GM18861 (cell line): ENCODE measurements at regions not wholly inside any gene's neighbourhood (a gene's known extent, or its start where the extent isn't known, plus 50 kb on each side); places are given as distances from the start of the nearest gene placed in this dataset.
"Not testable (repeated sequence)": the region's sequence is repeated elsewhere in the genome, so short reads cannot be mapped to it uniquely, and the experiment has no call there.

ENCODE experiments used
- ATAC-seq: cut with Tn5 transposase; IDR thresholded peaks from one replicate; pipeline ENCODE4 v1.9.1; 2021; ENCODE audit not compliant: unreplicated experiment

DNA sequence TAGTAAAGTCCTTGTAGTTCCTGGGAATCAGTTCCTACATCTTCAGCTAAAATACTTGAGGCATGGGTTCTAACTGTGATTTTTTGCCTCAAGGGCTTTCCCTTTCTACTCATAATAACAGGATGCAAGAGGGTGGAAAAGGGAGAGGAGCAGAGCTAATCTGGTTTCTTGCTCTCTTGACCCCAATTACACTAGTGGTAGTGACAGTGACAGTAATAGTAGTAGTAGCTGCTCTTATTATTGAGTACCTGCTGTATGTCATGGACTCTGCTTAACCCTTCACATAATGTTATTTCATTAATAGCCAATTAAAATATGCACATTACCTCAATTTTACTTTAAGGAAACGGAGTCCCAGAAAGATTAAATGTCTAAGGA is 214.8 kb upstream of the HNRNPA3 start:
- no peak for ATAC-seq

DNA sequence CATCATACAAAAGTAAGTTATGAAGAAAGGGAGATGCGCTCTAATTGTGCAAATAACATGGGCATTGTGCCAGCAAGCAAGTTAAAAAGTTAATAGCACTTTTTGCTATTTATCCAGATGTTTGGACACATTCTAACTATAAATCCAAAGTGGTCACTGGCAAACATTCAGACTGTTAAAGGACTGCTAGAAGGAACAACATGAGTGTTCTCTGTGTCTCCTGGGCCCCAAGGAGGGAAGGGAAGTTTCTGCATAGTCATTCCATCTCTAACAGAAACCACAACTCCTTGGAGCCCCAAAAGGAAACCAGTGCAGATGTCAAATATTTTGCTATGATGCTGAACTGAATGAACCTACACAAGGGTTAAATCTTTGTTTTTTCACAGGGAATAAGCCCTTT is 213.3 kb upstream of the HNRNPA3 start:
- peak; percentile 46 for ATAC-seq

DNA sequence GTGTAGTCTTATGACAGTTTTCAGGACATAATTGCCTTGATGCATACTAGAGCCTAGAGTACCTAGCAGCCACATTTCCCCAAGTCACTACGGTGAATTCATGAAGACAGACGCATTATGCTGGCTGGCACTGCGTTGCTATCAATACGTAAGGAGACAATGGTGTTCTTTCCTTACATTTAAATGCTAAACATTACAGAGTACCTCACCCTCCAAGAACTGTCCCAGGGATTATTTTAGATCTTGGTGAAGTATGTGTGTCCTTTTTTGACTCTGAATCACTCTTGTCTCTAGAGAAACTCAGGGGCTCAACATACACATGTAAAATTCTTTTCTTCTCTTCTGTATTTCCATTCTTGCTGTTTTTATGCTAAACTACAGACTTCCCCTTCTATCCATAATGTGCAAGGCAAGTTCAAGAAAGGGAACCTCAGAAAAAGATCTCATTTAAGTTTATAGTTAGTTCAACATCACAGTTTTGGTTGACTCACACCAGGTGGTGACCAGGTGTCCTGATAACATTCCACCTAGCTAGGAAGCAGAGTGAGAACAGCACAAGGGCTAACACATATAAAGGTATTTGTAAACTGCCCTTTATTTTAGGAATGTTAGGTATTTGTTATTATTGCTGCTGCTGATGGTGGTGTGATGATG is 212.4 kb upstream of the HNRNPA3 start:
- no peak for ATAC-seq

DNA sequence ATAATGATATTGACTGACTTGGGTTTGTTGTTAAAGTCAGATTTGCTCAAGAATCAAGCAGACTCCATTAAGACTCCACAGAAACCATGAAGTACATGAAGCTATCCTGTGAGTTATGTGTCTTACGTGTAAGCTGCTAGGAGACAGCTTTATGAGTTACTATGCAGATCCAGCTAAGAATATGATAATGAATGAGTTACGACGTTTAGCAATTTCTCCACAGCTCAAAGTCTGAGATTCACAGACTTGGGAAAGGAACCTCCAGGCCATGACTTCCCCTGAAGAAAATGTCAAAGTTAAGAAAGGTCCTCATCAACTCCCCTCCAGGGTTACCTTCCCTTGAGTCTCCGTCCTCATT is 211.9 kb upstream of the HNRNPA3 start:
- no peak for ATAC-seq

DNA sequence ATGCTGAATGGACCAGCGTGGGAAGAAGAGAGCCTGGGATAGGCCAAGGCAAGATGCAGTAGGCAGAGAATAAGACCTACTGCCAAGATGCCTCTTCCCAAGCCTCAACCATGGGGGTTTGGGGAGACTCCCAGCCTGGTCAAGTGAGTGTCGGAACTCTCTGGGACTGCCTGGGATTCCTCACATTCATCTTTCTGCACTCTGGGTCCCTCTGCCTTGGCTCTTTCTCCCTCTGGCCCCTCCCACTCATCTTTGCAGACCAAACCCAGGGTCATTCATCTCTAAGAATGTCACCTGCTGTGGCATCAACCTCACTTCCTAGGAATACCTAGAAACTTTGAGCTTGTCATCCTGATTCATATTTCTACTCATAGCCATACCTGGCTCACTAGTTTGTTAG is 211.3 kb upstream of the HNRNPA3 start:
- ATAC-seq, result no peak

DNA sequence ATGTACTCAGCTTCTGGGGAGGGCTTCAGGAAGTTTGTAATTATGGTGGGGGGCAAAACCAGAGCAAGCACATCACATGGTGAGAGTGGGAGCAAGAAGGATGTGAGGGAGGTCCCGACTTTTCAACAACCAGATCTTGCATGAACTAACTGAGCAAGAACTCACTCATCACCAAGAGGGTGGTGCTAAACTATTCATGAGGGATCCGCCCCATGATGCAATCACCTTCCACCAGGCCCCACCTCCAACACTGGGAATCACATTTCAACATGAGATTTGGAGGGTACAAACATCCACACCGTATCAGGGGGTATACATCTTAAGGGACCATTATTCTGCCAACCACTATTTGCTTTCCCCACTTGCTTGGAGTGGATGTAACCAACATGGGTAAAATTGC is 209.6 kb upstream of the HNRNPA3 start:
- no peak for ATAC-seq

DNA sequence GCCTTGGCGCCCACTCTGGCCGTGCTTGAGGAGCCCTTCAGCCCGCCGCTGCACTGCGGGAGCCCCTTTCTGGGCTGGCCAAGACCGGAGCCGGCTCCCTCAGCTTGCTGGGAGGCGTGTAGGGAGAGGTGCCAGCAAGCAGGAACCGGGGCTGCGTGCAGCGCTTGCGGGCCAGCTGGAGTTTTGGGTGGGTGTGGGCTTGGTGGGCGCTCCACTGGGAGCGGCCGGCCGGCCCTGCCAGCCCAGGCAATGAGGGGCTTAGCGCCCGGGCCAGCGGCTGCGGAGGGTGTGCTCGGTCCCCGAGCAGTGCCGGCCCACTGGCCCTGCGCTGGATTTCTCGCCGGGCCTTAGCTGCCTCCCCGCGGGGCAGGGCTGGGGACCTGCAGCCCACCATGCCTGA is 204.9 kb upstream of the HNRNPA3 start:
- ATAC-seq, result not testable (repeated sequence)

DNA sequence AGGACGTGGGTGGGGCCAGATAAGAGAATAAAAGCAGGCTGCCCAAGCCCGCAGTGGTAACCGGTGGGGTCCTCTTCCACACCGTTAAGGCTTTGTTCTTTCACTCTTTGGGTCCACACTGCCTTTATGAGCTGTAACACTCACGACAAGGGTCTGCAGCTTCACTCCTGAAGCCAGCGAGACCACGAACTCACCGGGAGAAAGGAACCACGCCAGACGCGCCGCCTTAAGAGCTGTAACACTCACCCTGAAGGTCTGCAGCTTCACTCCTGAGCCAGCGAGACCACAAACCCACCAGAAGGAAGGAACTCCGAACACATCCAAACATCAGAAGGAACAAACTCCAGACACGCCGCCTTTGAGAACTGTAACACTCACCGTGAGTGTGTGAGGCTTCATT is 203.9 kb upstream of the HNRNPA3 start:
- not testable (repeated sequence) for ATAC-seq

DNA sequence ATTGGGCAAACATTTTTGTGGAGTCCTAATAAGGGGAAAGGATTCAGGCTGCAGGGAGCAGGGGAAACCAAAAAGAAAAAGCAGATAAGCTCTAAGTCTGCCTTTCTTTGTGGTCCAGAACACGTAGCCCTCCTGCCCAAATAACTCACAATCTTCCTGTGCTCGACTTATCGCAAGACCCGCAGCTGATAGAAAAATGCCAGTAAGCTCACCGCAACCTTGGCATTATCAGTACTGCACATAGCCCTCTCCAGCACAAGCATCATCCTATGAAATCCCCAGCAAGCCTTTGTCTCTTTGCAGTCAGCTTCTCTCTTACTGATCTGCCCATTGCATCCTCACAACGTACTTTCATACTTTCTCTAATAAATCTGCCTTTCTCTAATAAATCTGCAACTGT is 202.4 kb upstream of the HNRNPA3 start:
- no peak for ATAC-seq

DNA sequence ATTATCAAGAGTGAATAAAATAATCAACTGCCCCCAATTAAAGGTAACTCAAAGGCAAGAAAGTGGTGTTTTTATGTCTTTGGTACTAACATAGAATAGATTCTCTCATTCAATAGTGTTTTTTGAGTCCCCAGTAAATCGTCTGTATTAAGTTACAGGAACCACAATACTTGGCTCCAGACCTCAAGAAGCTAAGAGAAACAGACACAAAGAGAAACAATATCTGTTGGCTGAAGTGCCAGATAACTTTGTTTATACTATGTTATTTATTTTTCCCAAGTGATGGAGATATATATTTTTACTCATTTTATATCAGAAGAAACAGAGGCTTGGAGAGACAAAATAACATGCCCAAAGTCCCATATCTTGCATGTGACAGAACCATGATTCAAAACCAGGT is 201.7 kb upstream of the HNRNPA3 start:
- ATAC-seq, result no peak

DNA sequence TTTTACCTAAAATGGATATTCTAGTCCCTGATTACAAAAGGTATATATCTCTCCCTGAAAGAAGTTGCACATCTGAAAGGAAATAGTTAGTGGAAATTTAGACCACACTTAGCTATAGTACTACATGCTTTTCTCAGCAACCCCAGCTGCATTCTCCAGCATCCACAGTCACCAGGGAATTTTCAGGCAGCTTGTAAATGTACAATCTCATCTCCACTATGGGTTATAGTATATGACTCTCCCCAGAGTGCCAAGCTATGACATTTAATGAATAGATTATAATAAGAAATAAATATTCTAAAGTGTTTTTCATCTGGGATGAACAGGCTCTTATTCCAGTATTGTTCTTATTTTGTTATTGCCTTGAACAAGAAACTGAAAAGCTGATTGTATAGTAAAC is 197.6 kb upstream of the HNRNPA3 start:
- no peak for ATAC-seq

DNA sequence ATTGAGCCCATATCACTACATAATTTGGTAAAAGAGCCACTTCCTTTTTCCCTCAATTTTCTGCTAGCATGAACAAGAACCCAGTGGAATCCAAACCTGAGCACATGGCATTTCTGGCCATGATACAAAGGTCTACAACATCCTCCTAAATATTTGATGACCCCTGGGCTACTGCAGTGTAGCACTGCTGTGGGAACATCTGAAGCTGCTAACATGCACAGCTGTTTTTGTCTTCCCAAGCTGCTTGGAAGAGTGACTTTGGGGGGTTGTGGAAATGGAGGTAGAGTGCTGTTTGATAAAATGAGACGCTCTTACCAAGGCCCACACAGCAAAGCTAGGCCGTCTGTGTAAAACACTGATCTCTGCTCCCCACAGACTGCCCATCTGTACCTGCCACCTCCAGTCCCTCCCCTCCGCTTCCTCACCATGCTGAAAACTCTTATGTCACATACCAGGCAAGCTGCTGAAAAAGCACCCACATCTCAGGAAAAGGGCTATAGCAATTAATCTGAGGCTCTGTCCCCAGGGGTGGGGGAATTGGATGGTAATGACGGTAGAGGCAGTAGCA is 197.2 kb upstream of the HNRNPA3 start:
- ATAC-seq, result no peak

DNA sequence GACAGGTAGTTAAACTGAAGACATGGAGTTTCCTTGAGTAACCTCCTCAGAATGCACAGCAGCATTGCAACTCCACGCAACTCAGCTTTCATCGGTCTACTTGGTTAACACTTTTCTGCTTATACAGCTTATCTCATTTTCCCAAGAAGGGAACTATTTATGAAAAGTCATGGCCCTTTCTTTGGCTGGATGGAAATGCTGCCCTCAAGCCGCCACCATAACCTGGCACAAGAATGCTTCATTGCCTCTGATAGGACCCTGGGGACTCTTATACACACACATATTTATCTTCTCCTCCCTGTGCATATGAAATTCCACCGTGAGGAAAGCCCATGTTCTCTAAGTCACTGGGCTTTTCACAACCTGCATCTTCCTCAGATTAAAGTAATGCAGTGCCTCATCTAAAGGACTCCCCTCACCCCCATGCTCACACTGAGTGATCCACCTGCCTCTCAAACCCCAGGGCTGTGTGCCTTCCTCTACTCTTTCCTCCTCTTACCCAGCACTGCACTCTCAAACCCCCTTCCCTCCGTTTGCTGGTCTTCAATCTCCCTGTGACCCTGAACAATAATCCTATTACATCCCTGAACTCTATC is 192.0 kb upstream of the HNRNPA3 start:
- no peak for ATAC-seq

DNA sequence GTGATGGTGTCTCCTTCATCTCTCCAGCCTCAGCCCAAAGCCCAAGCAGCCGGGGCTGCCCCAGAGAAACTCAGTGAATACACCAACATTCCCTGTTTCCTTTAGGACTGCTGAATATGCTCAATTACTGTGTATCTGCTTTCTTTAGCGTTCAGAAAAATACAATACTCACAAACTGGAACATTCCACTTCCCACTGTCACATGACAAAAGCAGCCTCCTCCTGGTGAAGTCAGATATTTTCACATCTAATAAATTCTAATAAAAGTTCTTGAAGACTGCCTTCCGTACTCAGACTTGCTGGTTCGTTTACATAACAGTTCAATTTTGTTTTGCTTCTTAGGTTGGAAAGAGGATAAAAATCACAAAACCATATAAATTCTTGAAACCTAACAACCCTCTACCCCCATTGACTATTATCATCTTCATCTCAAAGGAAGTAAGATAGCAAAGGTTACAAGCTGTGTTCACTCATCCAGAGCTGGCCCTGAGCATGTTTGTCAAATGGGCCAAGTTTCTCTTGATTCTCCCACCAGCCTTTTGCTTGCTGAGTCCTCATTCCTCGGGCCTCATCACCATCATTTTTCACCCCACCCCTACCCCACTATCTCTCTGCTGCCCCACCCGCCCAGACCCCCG is 190.8 kb upstream of the HNRNPA3 start:
- ATAC-seq, result no peak

DNA sequence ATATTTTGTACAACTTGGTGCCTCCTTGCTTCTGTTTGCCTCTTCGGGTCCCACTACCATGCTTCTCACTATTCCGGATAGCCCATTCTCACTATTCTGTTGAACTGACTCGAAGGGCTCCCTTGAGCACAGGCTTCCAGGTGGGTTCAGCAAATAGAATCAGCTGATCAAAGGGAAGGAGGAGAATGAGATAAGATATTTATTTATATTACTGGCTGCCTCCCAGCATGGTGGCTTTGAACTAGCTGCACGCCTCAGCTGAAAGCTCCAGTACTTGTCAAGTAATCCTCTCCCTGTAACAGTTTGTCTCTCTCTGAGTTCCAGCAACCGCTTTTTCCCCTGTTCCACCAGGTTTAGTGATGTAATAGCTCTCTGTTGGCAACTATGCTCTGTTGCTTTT is 187.8 kb upstream of the HNRNPA3 start:
- no peak for ATAC-seq

DNA sequence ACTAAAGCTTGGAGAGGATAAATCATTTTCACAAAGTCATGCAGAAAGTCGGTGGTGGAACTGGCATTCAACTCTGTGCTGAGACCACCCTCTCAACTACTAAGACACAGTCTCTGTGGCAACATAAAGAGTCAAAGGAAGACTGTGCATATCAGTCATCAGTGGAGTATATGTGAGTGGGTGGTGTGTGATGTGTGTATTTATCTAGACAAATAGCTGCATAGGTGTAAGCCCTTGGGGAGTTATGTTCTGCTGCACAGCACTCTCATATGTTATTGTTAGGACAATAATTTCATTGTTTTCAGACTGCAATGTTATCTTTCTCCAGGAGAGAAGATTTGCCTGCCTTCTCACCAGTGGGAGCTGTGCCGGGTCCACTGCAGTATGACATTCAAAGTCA is 186.3 kb upstream of the HNRNPA3 start:
- ATAC-seq, result no peak

DNA sequence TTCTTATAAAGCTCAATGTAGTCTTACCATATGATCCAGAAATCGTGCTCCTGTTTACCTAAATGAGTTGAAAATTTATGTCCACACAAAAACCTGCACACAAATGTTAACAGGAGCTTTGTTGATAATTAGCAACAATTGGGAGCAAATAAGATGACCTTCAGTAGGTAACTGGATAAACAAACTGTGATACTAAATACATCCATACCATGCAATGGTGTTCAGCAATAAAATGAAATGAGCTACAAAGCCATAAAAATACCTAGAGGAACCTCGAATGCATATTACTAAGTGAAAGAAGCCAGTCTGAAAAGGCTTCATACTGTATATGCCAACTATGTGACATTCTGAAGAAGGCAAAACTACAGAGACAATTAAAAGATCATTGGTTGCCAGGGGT is 185.6 kb upstream of the HNRNPA3 start:
- no peak for ATAC-seq

DNA sequence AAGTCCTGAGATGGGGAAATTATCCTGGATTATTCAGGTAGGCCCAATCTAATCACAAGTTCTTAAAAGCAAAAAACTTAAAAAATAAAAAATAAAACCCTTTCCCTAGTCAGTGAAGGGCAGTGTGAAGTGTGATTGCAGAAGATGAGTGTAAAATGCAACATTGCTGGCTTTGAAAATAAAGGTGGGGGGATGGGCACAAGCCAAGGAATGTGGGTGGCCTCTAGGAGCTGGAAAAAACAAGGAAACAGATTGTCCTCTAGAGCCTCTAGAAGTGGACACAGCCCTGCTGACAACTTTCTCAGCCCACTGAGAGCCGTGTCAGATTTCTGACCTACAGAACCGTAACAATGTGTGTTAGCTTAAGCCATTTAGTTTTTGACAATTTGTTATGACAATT is 184.3 kb upstream of the HNRNPA3 start:
- ATAC-seq, result no peak

DNA sequence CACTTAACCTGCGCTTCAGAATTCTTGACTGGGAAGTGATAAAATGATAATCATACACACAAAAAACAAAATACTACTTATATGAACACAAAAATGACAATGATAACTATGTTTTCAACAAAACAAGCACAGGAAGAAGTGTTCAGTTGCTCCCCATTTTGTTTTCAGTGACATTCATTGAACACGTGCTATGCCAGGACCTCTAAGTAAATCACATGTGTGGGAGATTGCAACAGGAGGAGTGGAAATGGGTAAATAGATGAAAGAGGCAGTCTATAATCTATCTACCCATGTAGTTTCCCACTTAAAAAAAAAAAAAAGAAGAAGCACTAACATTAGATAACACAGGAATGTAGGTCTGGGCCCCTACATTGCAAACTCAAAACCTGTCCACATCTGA is 183.5 kb upstream of the HNRNPA3 start:
- no peak for ATAC-seq

DNA sequence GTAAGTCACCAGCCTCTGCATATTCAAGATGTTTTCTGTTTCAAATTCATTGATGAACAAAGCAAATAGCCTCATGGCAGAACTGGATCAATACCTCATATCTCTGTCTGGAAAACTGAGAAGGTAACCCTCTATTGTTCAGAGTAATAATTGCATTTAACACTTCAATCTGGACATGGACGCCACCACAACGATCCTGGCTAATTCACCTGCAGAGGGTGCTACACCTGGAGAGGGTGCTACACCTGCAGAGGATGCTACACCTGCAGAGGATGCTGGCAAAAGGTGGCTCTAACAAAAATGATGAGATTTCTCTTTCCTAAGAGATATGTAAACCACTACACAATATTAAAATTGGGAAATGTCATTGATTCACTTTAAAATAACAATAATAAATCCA is 183.1 kb upstream of the HNRNPA3 start:
- ATAC-seq, result no peak

DNA sequence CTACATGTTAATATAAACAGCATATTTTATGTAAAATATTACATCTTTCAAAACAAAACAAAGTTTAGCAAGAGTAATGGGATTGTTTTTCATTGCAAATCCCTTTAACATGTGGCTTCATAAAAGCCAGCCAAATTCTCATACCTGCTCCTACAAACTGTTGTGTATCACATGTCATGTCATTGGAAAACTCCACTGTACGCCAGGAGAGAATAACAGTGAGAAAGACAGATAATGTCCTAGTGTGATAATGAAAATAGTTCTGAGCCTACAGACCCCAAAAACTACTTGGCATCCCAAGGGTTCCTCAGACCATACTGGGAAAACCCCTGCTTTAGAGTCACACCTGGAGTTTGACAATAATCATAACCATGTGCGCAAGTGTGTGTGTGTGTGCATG is 182.7 kb upstream of the HNRNPA3 start:
- ATAC-seq, result no peak

DNA sequence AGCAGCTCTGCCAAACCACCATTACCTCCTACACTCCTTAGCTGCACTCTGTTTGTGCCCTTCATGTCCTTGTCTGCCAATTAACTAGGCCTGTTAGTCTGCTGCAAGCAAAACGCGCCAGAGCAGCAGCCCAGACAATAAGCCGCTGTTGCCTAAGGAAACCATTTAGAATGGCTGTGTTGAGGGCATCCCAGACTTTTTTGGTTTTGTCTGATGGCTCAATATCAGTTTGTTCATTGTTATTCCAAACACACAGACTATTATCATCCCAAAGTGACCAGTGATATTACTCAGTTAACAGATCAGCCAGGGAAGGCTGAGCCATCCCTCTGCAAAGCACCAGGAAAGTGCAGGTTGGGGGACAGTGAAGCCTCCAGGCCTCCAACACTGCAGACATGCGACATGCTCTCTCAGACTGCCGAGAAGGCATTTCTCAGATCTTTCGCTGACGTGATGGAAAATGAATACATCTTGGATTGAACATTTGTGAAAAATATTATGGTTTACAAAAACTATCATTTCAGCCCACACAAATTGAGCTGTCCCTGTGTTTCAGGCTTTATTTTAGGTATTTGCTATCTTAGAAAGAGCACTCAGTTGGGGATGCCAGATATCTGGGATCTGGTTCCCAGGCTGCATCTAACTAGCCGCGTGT is 182.0 kb upstream of the HNRNPA3 start:
- ATAC-seq, result no peak
